Glutamatergic neuron (in vitro differentiated cells): ENCODE measurements at regions not wholly inside any gene's neighbourhood (a gene's known extent, or its start where the extent isn't known, plus 50 kb on each side); places are given as distances from the start of the nearest gene placed in this dataset.

ENCODE experiments used
- DNase-seq: peaks from one replicate; pipeline ENCODE4 v3.0.0; 2022
- H3K27ac Mint-ChIP-seq: one replicate; pipeline ENCODE4 v1.8.0; 2020; ENCODE audit warnings: mild to moderate bottlenecking, mixed read lengths, inconsistent platforms; ENCODE audit not compliant: unreplicated experiment
- H3K27me3 Mint-ChIP-seq: one replicate; pipeline ENCODE4 v1.8.0; 2020; ENCODE audit warnings: mild to moderate bottlenecking, moderate library complexity, mixed read lengths, inconsistent platforms; ENCODE audit not compliant: unreplicated experiment
- H3K36me3 Mint-ChIP-seq: one replicate; pipeline ENCODE4 v1.8.0; 2020; ENCODE audit warnings: mild to moderate bottlenecking, mixed read lengths, inconsistent platforms; ENCODE audit not compliant: unreplicated experiment
- H3K4me1 Mint-ChIP-seq: one replicate; pipeline ENCODE4 v1.8.0; 2020; ENCODE audit warnings: mild to moderate bottlenecking, low read depth, mixed read lengths, inconsistent platforms; ENCODE audit not compliant: unreplicated experiment
- H3K4me3 Mint-ChIP-seq: one replicate; pipeline ENCODE4 v1.8.0; 2020; ENCODE audit warnings: mild to moderate bottlenecking, mixed read lengths, inconsistent platforms; ENCODE audit not compliant: unreplicated experiment
- H3K9me3 Mint-ChIP-seq: one replicate; pipeline ENCODE4 v1.8.0; 2020; ENCODE audit warnings: mild to moderate bottlenecking, moderate library complexity, mixed read lengths, inconsistent platforms; ENCODE audit not compliant: unreplicated experiment
- TF ChIP-seq, protein P1 (sequence below): fragments of 200-600 bp; sonication (generic); IDR thresholded peaks from one replicate; pipeline ENCODE4 v1.5.0; 2021; ENCODE audit not compliant: partially characterized antibody, unreplicated experiment

DNA sequence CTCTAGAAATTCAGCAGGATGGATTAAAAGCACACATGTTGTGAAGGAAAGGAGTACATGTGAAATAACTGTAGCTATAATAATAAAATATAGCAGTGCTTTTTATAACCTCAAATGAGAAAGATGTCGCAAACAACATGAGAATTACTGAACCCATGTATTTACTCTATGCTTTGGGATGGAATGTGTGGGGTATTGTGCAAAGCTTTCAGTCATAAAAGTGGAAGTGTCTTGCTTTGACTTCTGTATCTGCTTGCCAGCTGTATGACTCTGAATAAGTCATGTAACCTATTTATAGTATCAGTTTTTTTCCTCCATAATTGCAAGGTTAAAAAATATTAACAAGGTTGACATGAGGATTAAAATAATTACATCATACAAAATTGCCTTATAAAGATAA, 519.3 kb upstream of the CADM2 start:
- TF ChIP-seq, protein P1, sequence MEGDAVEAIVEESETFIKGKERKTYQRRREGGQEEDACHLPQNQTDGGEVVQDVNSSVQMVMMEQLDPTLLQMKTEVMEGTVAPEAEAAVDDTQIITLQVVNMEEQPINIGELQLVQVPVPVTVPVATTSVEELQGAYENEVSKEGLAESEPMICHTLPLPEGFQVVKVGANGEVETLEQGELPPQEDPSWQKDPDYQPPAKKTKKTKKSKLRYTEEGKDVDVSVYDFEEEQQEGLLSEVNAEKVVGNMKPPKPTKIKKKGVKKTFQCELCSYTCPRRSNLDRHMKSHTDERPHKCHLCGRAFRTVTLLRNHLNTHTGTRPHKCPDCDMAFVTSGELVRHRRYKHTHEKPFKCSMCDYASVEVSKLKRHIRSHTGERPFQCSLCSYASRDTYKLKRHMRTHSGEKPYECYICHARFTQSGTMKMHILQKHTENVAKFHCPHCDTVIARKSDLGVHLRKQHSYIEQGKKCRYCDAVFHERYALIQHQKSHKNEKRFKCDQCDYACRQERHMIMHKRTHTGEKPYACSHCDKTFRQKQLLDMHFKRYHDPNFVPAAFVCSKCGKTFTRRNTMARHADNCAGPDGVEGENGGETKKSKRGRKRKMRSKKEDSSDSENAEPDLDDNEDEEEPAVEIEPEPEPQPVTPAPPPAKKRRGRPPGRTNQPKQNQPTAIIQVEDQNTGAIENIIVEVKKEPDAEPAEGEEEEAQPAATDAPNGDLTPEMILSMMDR = no peak
- no peaks in the 10 kb centered on the region for H3K4me1 Mint-ChIP-seq
- H3K27ac Mint-ChIP-seq = no peak overlapping the region
- H3K36me3 Mint-ChIP-seq = no peaks in the 10 kb centered on the region
- no peaks in the 10 kb centered on the region for H3K27me3 Mint-ChIP-seq
- H3K9me3 Mint-ChIP-seq = no peaks in the 10 kb centered on the region
- H3K4me3 Mint-ChIP-seq = no peak overlapping the region
- no peak for DNase-seq

- TF ChIP-seq, protein P1 = no peak
- Mint-ChIP-seq H3K36me3 (no peaks in the 10 kb centered on the region), H3K27me3 (no peaks in the 10 kb centered on the region), H3K9me3 (no peaks in the 10 kb centered on the region), H3K27ac (no peak overlapping the region), H3K4me3 (no peak overlapping the region), H3K4me1 (no peaks in the 10 kb centered on the region)
- DNase-seq = peak; percentile 16
These were observed 518.5 kb upstream of the CADM2 start for GRCh38 chr3:84440291-84440690.

DNA sequence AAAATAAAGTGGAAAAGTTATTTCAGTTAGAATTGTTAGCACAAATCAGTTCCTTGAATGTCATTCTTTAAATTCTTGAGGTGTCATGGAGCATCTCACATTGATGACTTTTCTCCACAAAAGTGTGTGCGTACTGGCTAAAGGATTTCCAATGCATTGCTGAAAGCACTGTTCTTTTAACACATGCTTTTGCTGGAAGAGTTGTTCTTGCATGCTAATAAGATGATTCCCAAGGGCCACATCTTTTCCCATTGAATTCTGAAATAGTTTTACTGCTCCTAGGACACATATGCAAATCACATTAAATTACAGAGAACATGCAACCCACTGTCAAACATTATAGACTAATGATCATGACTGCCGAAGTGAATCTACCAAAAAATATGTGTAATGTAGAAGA, 516.3 kb upstream of the CADM2 start:
- Mint-ChIP-seq H3K4me3 (no peak overlapping the region), H3K27me3 (no peaks in the 10 kb centered on the region), H3K36me3 (no peaks in the 10 kb centered on the region), H3K27ac (no peak overlapping the region), H3K9me3 (no peaks in the 10 kb centered on the region), H3K4me1 (no peaks in the 10 kb centered on the region)
- TF ChIP-seq, protein P1 = no peak
- no peak for DNase-seq

DNA sequence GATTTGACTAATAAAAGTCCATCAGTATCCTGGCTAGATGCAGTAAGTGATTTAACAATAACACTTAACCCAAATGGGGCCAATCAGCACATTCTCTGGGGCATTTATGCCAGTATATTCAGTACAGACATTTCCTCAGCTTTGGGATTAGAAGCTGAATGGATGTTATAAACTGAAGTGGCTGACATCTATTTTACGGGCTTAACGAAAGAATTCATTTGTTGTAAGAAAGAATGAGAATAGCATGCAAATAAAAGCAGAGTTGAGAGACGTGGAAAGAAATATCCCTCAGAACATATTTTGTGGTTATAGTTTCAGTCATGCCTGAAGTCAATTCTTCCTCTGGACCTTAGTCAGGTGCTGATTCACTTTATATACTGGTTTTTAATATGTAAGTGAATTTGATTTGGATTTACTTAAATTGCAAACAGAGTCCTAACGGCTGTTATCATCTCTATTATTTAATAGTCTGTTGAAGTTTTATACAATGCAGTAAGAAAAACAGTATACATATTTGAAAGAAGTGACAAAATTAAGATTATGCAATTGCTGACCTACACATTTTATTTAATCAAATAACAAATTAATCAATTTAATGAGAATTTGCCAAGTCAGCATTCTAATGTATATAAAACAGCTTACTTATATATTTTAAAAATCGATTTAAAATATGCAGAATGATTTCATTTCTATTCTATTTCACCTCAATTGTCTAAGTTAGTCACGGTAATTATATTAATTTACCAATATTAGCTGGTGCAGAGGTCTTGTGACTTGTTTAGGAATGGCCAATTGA, 513.9 kb upstream of the CADM2 start:
- H3K4me3 Mint-ChIP-seq = no peak overlapping the region
- H3K27ac Mint-ChIP-seq = no peak overlapping the region
- H3K36me3 Mint-ChIP-seq = no peaks in the 10 kb centered on the region
- TF ChIP-seq, protein P1 = no peak
- no peaks in the 10 kb centered on the region for H3K9me3 Mint-ChIP-seq
- no peaks in the 10 kb centered on the region for H3K4me1 Mint-ChIP-seq
- H3K27me3 Mint-ChIP-seq = no peaks in the 10 kb centered on the region
- DNase-seq = no peak

DNA sequence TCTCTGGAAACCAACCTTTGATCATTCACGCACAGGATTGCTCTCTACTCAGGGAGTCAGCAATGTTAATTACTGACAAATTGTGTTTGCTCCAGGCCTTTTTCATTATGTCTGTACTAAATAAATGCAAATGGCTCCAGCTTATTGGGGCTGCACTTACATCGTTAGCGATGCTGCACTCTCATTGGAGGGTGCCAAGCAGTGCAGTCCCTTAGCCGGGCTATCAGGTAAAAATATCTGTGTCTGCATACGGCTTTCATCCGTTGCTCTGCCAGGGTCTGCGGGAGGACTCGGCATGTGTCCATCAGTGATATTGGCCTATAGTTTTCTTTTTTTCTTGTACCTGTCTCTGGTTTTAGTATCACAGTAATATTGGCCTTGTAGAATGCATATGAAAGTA, 471.5 kb upstream of the CADM2 start:
- no peaks in the 10 kb centered on the region for H3K4me1 Mint-ChIP-seq
- no peak overlapping the region for H3K4me3 Mint-ChIP-seq
- no peaks in the 10 kb centered on the region for H3K27me3 Mint-ChIP-seq
- TF ChIP-seq, protein P1 = no peak
- H3K27ac Mint-ChIP-seq = no peak overlapping the region
- no peak for DNase-seq
- peaks cover 3% of the 10 kb centered on the region for H3K9me3 Mint-ChIP-seq
- peaks cover 9% of the 10 kb centered on the region for H3K36me3 Mint-ChIP-seq
